ENCODE measurements at regions not wholly inside any gene's neighbourhood (a gene's known extent, or its start where the extent isn't known, plus 50 kb on each side); places are given as distances from the start of the nearest gene placed in this dataset.

DNA sequence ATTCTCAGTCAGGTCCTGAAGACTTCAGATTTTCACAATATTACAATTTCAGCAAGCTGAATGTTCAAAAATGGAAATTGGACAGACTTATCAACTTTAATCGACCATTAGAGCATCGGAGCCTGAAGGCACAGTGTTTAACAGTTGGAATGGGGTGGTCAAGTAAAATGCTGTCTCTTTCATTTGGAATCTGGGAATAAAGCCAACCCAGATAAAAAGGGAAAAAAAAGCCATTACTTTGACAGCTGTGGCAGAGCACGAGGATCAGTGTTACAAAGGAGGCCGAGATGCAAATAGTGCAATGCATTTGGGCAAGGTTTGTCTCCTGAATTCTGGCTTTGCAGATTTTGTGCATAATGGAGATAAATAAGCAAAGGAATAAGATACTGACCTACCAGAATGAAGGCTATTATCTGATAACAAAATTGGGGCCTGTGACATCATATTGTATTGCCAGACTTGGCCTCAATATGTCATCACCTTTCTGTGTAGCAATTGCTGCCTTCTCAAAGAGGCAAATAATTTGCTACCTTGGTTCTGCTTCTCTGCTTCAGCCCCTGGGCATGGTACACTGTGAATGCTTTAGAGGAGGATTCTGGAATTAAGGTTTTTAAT is 277.5 kb upstream of the KLHL29 start:
- no peaks in the 10 kb centered on the region for H3K9me3 ChIP-seq (ENCODE audit: control insufficient read depth, insufficient read depth, low read depth, low read length)
- TF ChIP-seq, protein P1, sequence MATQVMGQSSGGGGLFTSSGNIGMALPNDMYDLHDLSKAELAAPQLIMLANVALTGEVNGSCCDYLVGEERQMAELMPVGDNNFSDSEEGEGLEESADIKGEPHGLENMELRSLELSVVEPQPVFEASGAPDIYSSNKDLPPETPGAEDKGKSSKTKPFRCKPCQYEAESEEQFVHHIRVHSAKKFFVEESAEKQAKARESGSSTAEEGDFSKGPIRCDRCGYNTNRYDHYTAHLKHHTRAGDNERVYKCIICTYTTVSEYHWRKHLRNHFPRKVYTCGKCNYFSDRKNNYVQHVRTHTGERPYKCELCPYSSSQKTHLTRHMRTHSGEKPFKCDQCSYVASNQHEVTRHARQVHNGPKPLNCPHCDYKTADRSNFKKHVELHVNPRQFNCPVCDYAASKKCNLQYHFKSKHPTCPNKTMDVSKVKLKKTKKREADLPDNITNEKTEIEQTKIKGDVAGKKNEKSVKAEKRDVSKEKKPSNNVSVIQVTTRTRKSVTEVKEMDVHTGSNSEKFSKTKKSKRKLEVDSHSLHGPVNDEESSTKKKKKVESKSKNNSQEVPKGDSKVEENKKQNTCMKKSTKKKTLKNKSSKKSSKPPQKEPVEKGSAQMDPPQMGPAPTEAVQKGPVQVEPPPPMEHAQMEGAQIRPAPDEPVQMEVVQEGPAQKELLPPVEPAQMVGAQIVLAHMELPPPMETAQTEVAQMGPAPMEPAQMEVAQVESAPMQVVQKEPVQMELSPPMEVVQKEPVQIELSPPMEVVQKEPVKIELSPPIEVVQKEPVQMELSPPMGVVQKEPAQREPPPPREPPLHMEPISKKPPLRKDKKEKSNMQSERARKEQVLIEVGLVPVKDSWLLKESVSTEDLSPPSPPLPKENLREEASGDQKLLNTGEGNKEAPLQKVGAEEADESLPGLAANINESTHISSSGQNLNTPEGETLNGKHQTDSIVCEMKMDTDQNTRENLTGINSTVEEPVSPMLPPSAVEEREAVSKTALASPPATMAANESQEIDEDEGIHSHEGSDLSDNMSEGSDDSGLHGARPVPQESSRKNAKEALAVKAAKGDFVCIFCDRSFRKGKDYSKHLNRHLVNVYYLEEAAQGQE (IDR thresholded peaks at IDR 0.05; ENCODE audit: insufficient read depth in 1 of 2, low read depth in 2 of 2, low read length in 1 of 2): no peak
- TF ChIP-seq, protein P2, sequence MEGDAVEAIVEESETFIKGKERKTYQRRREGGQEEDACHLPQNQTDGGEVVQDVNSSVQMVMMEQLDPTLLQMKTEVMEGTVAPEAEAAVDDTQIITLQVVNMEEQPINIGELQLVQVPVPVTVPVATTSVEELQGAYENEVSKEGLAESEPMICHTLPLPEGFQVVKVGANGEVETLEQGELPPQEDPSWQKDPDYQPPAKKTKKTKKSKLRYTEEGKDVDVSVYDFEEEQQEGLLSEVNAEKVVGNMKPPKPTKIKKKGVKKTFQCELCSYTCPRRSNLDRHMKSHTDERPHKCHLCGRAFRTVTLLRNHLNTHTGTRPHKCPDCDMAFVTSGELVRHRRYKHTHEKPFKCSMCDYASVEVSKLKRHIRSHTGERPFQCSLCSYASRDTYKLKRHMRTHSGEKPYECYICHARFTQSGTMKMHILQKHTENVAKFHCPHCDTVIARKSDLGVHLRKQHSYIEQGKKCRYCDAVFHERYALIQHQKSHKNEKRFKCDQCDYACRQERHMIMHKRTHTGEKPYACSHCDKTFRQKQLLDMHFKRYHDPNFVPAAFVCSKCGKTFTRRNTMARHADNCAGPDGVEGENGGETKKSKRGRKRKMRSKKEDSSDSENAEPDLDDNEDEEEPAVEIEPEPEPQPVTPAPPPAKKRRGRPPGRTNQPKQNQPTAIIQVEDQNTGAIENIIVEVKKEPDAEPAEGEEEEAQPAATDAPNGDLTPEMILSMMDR (IDR thresholded peaks at IDR 0.05): no peak
- TF ChIP-seq POLR2AphosphoS5 (IDR thresholded peaks at IDR 0.05; ENCODE audit: low read depth, low read length): no peak
- no peak for TF ChIP-seq TCF7L2 (IDR thresholded peaks at IDR 0.05; ENCODE audit: low read depth, low read length)
- no peak for TF ChIP-seq SIN3A (IDR thresholded peaks at IDR 0.05; ENCODE audit: borderline replicate concordance, insufficient read depth, low read depth, low read length)
- in situ Hi-C loops (cut with HindIII; ENCODE audit: low pct_unique_long_range_greater_than_20kb, low sequenced_read_pairs): no loop called here
- ATAC-seq (no peak), DNase-seq (ENCODE audit: low read depth, low spot score) (no peak)
- no TSS peak for BruUV-seq (replicated peaks)
- intact Hi-C loops (cut with micrococcal nuclease; ENCODE audit: unreplicated experiment): no loop called here
- ChIA-PET POLR2A (interaction anchor here (0.6 kb wide), 1 partner anchor 217 kb away, joined by 3 read pairs; no protein-coding TSS in a partner anchor), CTCF (no interaction called here)
- H3K4me1 ChIP-seq (ENCODE audit: control insufficient read depth, insufficient read depth, low read length): no peaks in the 10 kb centered on the region
- no peaks in the 10 kb centered on the region for H3K36me3 ChIP-seq (ENCODE audit: control insufficient read depth, insufficient read depth, low read length)
- H3K4me3 ChIP-seq (ENCODE audit: low read depth in 2 of 2, low read length in 2 of 2): no peak overlapping the region
- H3K27ac ChIP-seq (ENCODE audit: low read length): no peak overlapping the region
- no peaks in the 10 kb centered on the region for H3K27me3 ChIP-seq (ENCODE audit: control insufficient read depth, insufficient read depth, low read length)

DNA sequence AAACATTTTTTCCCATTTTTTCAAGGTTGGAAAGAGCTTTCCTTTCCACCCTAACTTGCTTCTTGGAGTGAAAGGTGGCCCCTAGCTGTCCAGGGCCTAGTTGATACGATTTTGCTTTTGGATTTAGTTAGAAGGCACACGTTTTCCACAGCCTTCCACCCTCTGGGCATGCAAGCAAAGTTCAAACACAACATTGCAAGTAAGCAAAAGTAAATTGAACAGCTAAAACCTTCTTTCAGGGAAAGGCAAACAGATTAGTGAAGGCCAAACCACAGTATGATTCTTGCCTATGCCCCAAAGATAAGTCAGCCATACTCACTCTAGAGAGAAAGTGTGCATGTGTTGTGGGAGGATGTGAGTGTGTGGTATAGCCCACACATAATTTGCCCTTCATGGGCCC is 273.7 kb upstream of the KLHL29 start:
- TF ChIP-seq SIN3A (IDR thresholded peaks at IDR 0.05; ENCODE audit: borderline replicate concordance, insufficient read depth, low read depth, low read length): no peak
- TF ChIP-seq POLR2AphosphoS5 (IDR thresholded peaks at IDR 0.05; ENCODE audit: low read depth, low read length): no peak
- TF ChIP-seq, protein P1 (IDR thresholded peaks at IDR 0.05; ENCODE audit: insufficient read depth in 1 of 2, low read depth in 2 of 2, low read length in 1 of 2): no peak
- TF ChIP-seq TCF7L2 (IDR thresholded peaks at IDR 0.05; ENCODE audit: low read depth, low read length): no peak
- TF ChIP-seq, protein P2 (IDR thresholded peaks at IDR 0.05): no peak
- DNase-seq (ENCODE audit: low read depth, low spot score) (no peak), ATAC-seq (no peak)
- intact Hi-C loops (cut with micrococcal nuclease; ENCODE audit: unreplicated experiment): no loop called here
- Histone ChIP-seq H3K27me3 (ENCODE audit: control insufficient read depth, insufficient read depth, low read length) (no peaks in the 10 kb centered on the region), H3K36me3 (ENCODE audit: control insufficient read depth, insufficient read depth, low read length) (no peaks in the 10 kb centered on the region), H3K4me1 (ENCODE audit: control insufficient read depth, insufficient read depth, low read length) (no peaks in the 10 kb centered on the region), H3K27ac (ENCODE audit: low read length) (no peak overlapping the region), H3K4me3 (ENCODE audit: low read depth in 2 of 2, low read length in 2 of 2) (no peak overlapping the region), H3K9me3 (ENCODE audit: control insufficient read depth, insufficient read depth, low read depth, low read length) (no peaks in the 10 kb centered on the region)
- ChIA-PET CTCF (no interaction called here), POLR2A (no interaction called here)
- no TSS peak for BruUV-seq (replicated peaks)
- in situ Hi-C loops (cut with HindIII; ENCODE audit: low pct_unique_long_range_greater_than_20kb, low sequenced_read_pairs): no loop called here

Data from Panc1 (cell line).